Smooth muscle cell (in vitro differentiated cells): ENCODE measurements at regions not wholly inside any gene's neighbourhood (a gene's known extent, or its start where the extent isn't known, plus 50 kb on each side); places are given as distances from the start of the nearest gene placed in this dataset.
A peak's percentile ranks its signal among the peaks of the same experiment; 100 is the strongest.

Source experiments
- DNase-seq: peaks from one replicate; lab custom pipeline; 2025; ENCODE audit not compliant: unreplicated experiment; lab: John Stamatoyannopoulos, UW
- H2AFZ ChIP-seq: fragments of 200-600 bp; sonication (generic); 2 replicates; pipeline ENCODE4 v1.6.0; 2016; ENCODE audit warnings: antibody characterized with exemption, low read depth, mild to moderate bottlenecking
- H3F3A ChIP-seq: fragments of 200-600 bp; sonication (generic); 2 replicates; pipeline ENCODE4 v1.6.0; 2017; ENCODE audit warnings: antibody characterized with exemption, low read depth
- H3K27ac ChIP-seq: fragments of 200-600 bp; sonication (generic); 2 replicates; pipeline ENCODE4 v1.5.1; 2016; ENCODE audit warnings: low read depth, mild to moderate bottlenecking
- H3K27me3 ChIP-seq: fragments of 200-600 bp; sonication (generic); 2 replicates; pipeline ENCODE4 v1.6.1; 2016; ENCODE audit warnings: low read depth, mild to moderate bottlenecking
- H3K36me3 ChIP-seq: fragments of 200-600 bp; sonication (generic); 2 replicates; pipeline ENCODE4 v1.5.1; 2016; ENCODE audit warnings: low read depth
- H3K4me1 ChIP-seq: fragments of 200-600 bp; sonication (generic); 2 replicates; pipeline ENCODE4 v1.5.1; 2016; ENCODE audit warnings: low read depth
- H3K4me2 ChIP-seq: fragments of 200-600 bp; sonication (generic); 2 replicates; pipeline ENCODE4 v1.6.0; 2016; ENCODE audit warnings: mild to moderate bottlenecking
- H3K4me3 ChIP-seq: fragments of 200-600 bp; sonication (generic); 2 replicates; pipeline ENCODE4 v1.5.1; 2016; ENCODE audit warnings: mild to moderate bottlenecking
- H3K79me2 ChIP-seq: fragments of 200-600 bp; sonication (generic); 2 replicates; pipeline ENCODE4 v1.6.0; 2016; ENCODE audit warnings: low read depth, mild to moderate bottlenecking
- H3K9ac ChIP-seq: fragments of 200-600 bp; sonication (generic); 2 replicates; pipeline ENCODE4 v1.6.0; 2016; ENCODE audit warnings: low read depth
- H3K9me3 ChIP-seq: fragments of 200-600 bp; sonication (generic); replicated peaks from 2 replicates; pipeline ENCODE4 v1.5.1; 2016; ENCODE audit warnings: low read depth
- H4K20me1 ChIP-seq: fragments of 200-600 bp; sonication (generic); 2 replicates; pipeline ENCODE4 v1.6.0; 2016; ENCODE audit warnings: low read depth
- WGBS: methylation state at CpG from one replicate; pipeline ENCODE4 v1.1.7; 2016; ENCODE audit warnings: low lambda C conversion rate; 5-methylcytosine and 5-hydroxymethylcytosine counted together
- TF ChIP-seq, protein P1 (sequence below): fragments of 200-600 bp; sonication (generic); IDR thresholded peaks from 2 replicates; pipeline ENCODE4 v1.5.1; 2017; ENCODE audit warnings: borderline replicate concordance, mild to moderate bottlenecking, antibody characterized with exemption; ENCODE audit not compliant: insufficient read depth, poor library complexity, severe bottlenecking

DNA sequence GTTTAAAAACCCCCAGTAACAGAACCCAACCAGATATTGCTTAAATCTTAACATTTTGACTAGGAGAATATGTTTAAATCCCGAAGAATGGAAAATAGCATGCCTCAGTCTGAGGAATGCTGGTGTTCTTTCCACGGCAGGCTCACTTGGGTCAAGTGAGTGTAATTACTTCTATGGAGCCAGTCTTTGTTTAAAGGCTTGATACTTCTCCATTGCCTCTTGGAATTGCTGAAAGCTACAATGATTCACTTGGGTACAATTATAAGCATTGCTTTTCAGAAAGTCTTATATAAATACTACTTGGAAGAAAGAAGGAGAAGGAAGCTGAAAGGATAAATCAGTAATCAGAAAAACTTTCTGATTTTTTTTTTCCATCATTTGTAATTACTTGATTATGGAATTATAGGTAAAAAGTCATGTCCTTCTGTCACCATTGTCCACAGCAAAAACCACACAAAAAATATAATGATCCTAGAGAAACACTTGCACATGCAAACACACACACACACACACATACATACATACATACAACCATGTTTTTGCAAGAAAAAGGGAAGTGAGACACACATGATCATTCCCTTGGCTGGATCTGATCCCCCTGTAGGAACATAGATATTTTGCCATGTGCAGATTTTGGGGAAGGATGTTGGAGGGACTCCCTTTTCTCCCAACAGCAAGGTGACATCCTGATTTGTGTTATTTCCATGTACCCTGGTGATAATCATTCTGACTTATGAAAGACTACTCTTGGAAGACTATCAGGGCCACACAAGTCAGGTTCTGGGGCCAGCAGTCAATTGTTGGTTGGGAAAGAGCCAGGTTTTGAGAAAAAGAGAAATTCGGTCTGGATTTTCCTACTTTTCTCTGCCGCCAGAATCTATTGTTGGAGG is 396.0 kb upstream of the BTBD3 start:
- 67% methylated on average over 4 of the region's 4 CpGs for WGBS
- TF ChIP-seq, protein P1, sequence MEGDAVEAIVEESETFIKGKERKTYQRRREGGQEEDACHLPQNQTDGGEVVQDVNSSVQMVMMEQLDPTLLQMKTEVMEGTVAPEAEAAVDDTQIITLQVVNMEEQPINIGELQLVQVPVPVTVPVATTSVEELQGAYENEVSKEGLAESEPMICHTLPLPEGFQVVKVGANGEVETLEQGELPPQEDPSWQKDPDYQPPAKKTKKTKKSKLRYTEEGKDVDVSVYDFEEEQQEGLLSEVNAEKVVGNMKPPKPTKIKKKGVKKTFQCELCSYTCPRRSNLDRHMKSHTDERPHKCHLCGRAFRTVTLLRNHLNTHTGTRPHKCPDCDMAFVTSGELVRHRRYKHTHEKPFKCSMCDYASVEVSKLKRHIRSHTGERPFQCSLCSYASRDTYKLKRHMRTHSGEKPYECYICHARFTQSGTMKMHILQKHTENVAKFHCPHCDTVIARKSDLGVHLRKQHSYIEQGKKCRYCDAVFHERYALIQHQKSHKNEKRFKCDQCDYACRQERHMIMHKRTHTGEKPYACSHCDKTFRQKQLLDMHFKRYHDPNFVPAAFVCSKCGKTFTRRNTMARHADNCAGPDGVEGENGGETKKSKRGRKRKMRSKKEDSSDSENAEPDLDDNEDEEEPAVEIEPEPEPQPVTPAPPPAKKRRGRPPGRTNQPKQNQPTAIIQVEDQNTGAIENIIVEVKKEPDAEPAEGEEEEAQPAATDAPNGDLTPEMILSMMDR: no peak
- no peak for DNase-seq
- Histone ChIP-seq H3K79me2 (no peaks in the 10 kb centered on the region), H3K4me3 (no peak overlapping the region), H3K27me3 (no peaks in the 10 kb centered on the region), H3K36me3 (no peaks in the 10 kb centered on the region), H3K9ac (no peak overlapping the region), H2AFZ (peak overlapping the region; percentile 70), H4K20me1 (no peaks in the 10 kb centered on the region), H3K4me1 (no peaks in the 10 kb centered on the region), H3K9me3 (no peaks in the 10 kb centered on the region), H3K27ac (no peak overlapping the region), H3K4me2 (peak overlapping the region; percentile 11), H3F3A (no peaks in the 10 kb centered on the region)

DNA sequence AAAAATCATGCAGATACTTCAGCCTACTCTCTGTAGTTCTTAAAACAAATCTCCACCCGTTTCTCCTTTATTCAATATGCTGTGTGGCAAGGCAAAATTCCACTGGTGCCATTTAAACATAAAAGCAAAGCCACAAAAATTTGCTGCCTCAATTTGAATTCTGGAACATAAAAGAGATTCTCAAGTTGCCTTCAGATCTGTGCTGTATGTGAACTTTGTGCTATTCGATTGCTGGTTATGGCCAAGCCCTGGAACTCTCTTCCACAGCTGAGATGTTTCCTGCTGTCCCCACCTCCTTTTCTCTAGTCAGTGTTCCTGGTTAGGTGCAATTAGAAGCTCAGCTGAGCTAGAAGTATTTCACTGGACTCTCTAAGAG is 395.3 kb upstream of the BTBD3 start:
- TF ChIP-seq, protein P1: no peak
- H3K9ac ChIP-seq: no peak overlapping the region
- no peaks in the 10 kb centered on the region for H3K9me3 ChIP-seq
- peak overlapping the region; percentile 11 for H3K4me2 ChIP-seq
- H3K4me1 ChIP-seq: no peaks in the 10 kb centered on the region
- H3F3A ChIP-seq: no peaks in the 10 kb centered on the region
- peak overlapping the region; percentile 70 for H2AFZ ChIP-seq
- H3K4me3 ChIP-seq: no peak overlapping the region
- H3K27me3 ChIP-seq: no peaks in the 10 kb centered on the region
- no peak for DNase-seq
- H4K20me1 ChIP-seq: no peaks in the 10 kb centered on the region
- no peak overlapping the region for H3K27ac ChIP-seq
- no peaks in the 10 kb centered on the region for H3K36me3 ChIP-seq
- WGBS: 31% methylated on average over 2 of the region's 2 CpGs
- no peaks in the 10 kb centered on the region for H3K79me2 ChIP-seq

DNA sequence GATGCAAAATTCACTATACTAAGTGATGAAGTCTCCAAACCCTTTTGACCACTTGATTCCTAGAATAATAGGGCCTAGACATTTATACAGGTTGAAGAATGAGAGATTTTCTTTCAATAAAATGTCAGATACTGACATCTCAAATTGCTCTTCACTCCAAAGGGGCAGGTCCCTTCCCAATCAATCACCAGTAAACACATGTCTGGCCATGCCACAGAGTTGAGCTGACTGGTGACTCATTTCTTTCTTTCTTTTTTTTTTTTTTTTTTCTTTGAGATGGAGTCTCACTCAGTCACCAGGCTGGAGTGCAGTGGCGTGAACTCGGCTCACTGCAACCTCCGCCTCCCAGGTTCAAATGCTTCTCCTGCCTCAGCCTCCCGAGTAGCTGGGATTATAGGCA is 388.6 kb upstream of the BTBD3 start:
- H3F3A ChIP-seq: no peaks in the 10 kb centered on the region
- TF ChIP-seq, protein P1: no peak
- H3K27ac ChIP-seq: no peak overlapping the region
- no peaks in the 10 kb centered on the region for H3K36me3 ChIP-seq
- H3K9me3 ChIP-seq: peaks cover 11% of the 10 kb centered on the region
- no peak overlapping the region for H3K9ac ChIP-seq
- no peaks in the 10 kb centered on the region for H3K79me2 ChIP-seq
- WGBS: 83% methylated on average over 4 of the region's 4 CpGs
- H3K4me1 ChIP-seq: no peaks in the 10 kb centered on the region
- H3K4me3 ChIP-seq: no peak overlapping the region
- no peak overlapping the region for H3K4me2 ChIP-seq
- H3K27me3 ChIP-seq: no peaks in the 10 kb centered on the region
- H2AFZ ChIP-seq: no peak overlapping the region
- DNase-seq: no peak
- no peaks in the 10 kb centered on the region for H4K20me1 ChIP-seq

DNA sequence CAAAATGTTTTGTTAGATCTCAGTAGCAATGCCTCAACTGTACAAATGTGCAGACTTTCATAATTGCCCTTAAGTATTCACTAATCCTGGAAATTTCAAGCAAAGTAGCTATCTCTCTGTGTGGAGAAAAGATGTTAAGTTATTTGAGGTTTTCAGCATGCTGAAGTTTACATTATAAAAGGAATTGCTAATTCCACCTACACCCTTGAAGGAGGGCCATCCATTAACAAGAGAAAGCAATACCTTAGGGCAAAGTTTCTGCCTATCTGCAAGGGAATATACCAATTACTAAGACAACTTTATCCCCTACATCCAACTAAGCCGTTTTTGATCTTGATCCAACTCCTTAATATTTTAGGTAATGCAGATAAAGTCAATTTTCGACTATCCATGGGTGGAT is 380.7 kb upstream of the BTBD3 start:
- H3K4me3 ChIP-seq: no peak overlapping the region

More for the DNA sequence above, 380.7 kb upstream of the BTBD3 start:
- Histone ChIP-seq H3K9ac (no peak overlapping the region), H3K27ac (no peak overlapping the region), H3K9me3 (no peaks in the 10 kb centered on the region), H3K4me2 (no peak overlapping the region), H3K36me3 (no peaks in the 10 kb centered on the region), H3K27me3 (no peaks in the 10 kb centered on the region), H3K4me1 (no peaks in the 10 kb centered on the region), H4K20me1 (no peaks in the 10 kb centered on the region), H3F3A (no peaks in the 10 kb centered on the region), H2AFZ (no peak overlapping the region), H3K79me2 (no peaks in the 10 kb centered on the region)
- 18% methylated on average over 2 of the region's 2 CpGs for WGBS
- TF ChIP-seq, protein P1: no peak
- no peak for DNase-seq
